ENCODE measurements at regions not wholly inside any gene's neighbourhood (a gene's known extent, or its start where the extent isn't known, plus 50 kb on each side); places are given as distances from the start of the nearest gene placed in this dataset.
"Not testable (repeated sequence)": the region's sequence is repeated elsewhere in the genome, so short reads cannot be mapped to it uniquely, and the experiment has no call there.

- Histone ChIP-seq H3K4me1 (ENCODE audit: control insufficient read depth, insufficient read depth, low read length) (no peaks in the 10 kb centered on the region), H3K27ac (ENCODE audit: extremely low read depth, low read depth, low read length) (no peak overlapping the region), H3K9me3 (ENCODE audit: control insufficient read depth, insufficient read depth, low read depth, low read length) (no peaks in the 10 kb centered on the region), H3K36me3 (ENCODE audit: control insufficient read depth in 2 of 2, insufficient read depth in 1 of 2, low read length in 2 of 2) (no peaks in the 10 kb centered on the region), H3K4me3 (ENCODE audit: low read depth, low read length) (no peak overlapping the region)
- ChIA-PET POLR2A (no interaction called here), CTCF (interaction anchor here (0.6 to 1.9 kb wide), 3 partner anchors 16 to 395 kb away, joined by 3 to 4 read pairs (median 4); no protein-coding TSS in a partner anchor)
- TF ChIP-seq ZNF155 (tag by site-specific recombination; IDR thresholded peaks at IDR 0.05): no peak
These were observed 53.5 kb upstream of the NDUFV2 start for GRCh38 chr18:9048808-9049494.

- CTCF ChIA-PET: interaction anchor here (0.7 to 1.9 kb wide), 2 partner anchors 57 to 395 kb away, joined by 3 to 4 read pairs; no protein-coding TSS in a partner anchor
- TF ChIP-seq ZNF311 (tag by site-specific recombination; IDR thresholded peaks at IDR 0.05; ENCODE audit: borderline replicate concordance) (no peak), ZNF585B (tag by site-specific recombination; IDR thresholded peaks at IDR 0.05) (no peak), ZNF677 (tag by site-specific recombination; IDR thresholded peaks at IDR 0.05) (no peak), ZEB2 (tag by site-specific recombination; IDR thresholded peaks at IDR 0.05) (no peak), ZNF629 (tag by site-specific recombination; IDR thresholded peaks at IDR 0.05) (no peak), ZNF513 (tag by site-specific recombination; IDR thresholded peaks at IDR 0.05) (no peak), ZNF174 (tag by site-specific recombination; IDR thresholded peaks at IDR 0.05) (no peak)
- Histone ChIP-seq H3K9me3 (ENCODE audit: control insufficient read depth, insufficient read depth, low read depth, low read length) (no peaks in the 10 kb centered on the region), H3K36me3 (ENCODE audit: control insufficient read depth in 2 of 2, insufficient read depth in 1 of 2, low read length in 2 of 2) (no peaks in the 10 kb centered on the region), H3K27ac (ENCODE audit: extremely low read depth, low read depth, low read length) (no peak overlapping the region), H3K4me1 (ENCODE audit: control insufficient read depth, insufficient read depth, low read length) (no peaks in the 10 kb centered on the region), H3K4me3 (ENCODE audit: low read depth, low read length) (no peak overlapping the region)
- POLR2A ChIA-PET: no interaction called here
These were observed 53.0 kb upstream of the NDUFV2 start for GRCh38 chr18:9049495-9049809.

GRCh38 chr18:9050628-9051284 lies 51.7 kb upstream of the NDUFV2 start:
- POLR2A ChIA-PET; H3K9me3 ChIP-seq (ENCODE audit: control insufficient read depth, insufficient read depth, low read depth, low read length); H3K27ac ChIP-seq (ENCODE audit: extremely low read depth, low read depth, low read length); H3K4me3 ChIP-seq (ENCODE audit: low read depth, low read length); H3K36me3 ChIP-seq (ENCODE audit: control insufficient read depth in 2 of 2, insufficient read depth in 1 of 2, low read length in 2 of 2); H3K4me1 ChIP-seq (ENCODE audit: control insufficient read depth, insufficient read depth, low read length); CTCF ChIA-PET: not testable (repeated sequence)
- peak; percentile 89 for TF ChIP-seq ZNF585B (tag by site-specific recombination; IDR thresholded peaks at IDR 0.05)
